GM18519 (cell line): ENCODE measurements at regions not wholly inside any gene's neighbourhood (a gene's known extent, or its start where the extent isn't known, plus 50 kb on each side); places are given as distances from the start of the nearest gene placed in this dataset.

Experiments
- ATAC-seq: cut with Tn5 transposase; IDR thresholded peaks from one replicate; pipeline ENCODE4 v1.9.1; 2021; ENCODE audit warnings: mild to moderate bottlenecking, moderate library complexity; ENCODE audit not compliant: unreplicated experiment, low FRiP score

- no peak for ATAC-seq
Measured at GRCh38 chr6:53744321-53744720, 50.5 kb upstream of the LRRC1 start.

- ATAC-seq: no peak
Measured at GRCh38 chr6:53741034-53741823, 53.6 kb upstream of the LRRC1 start.

GRCh38 chr6:53737746-53738145 is 57.1 kb upstream of the LRRC1 start:
- no peak for ATAC-seq

- ATAC-seq: no peak
Measured at GRCh38 chr6:53735896-53736295, 58.9 kb upstream of the LRRC1 start.

GRCh38 chr6:53734473-53735299 is 60.1 kb upstream of the LRRC1 start:
- no peak for ATAC-seq

- ATAC-seq: no peak
Measured at GRCh38 chr6:53731866-53732636, 62.8 kb upstream of the LRRC1 start.

- no peak for ATAC-seq
Measured at GRCh38 chr6:53730767-53731166, 64.0 kb upstream of the LRRC1 start.

GRCh38 chr6:53728570-53729194 is 63.1 kb upstream of the KLHL31 start:
- ATAC-seq: peak; percentile 68

GRCh38 chr6:53727748-53728147 is 62.2 kb upstream of the KLHL31 start:
- ATAC-seq: no peak

- ATAC-seq: peak; percentile 91
Measured at GRCh38 chr6:53725791-53726575, 60.4 kb upstream of the KLHL31 start.

GRCh38 chr6:53724501-53724900 is 58.9 kb upstream of the KLHL31 start:
- ATAC-seq: no peak

- no peak for ATAC-seq
Measured at GRCh38 chr6:53723331-53723730, 57.8 kb upstream of the KLHL31 start.

GRCh38 chr6:53721766-53722165 is 56.2 kb upstream of the KLHL31 start:
- ATAC-seq: no peak

- peak; percentile 99 for ATAC-seq
Measured at GRCh38 chr6:53718597-53719460, 53.3 kb upstream of the KLHL31 start.

- ATAC-seq: no peak
Measured at GRCh38 chr6:53717566-53717965, 52.0 kb upstream of the KLHL31 start.

GRCh38 chr6:53715434-53715833 is 49.9 kb upstream of the KLHL31 start:
- no peak for ATAC-seq
